HEK293T (cell line): ENCODE measurements at regions not wholly inside any gene's neighbourhood (a gene's known extent, or its start where the extent isn't known, plus 50 kb on each side); places are given as distances from the start of the nearest gene placed in this dataset.

ENCODE experiments used
- FOXM1 ChIP-seq: fragments of 450-650 bp; IDR thresholded peaks from 2 replicates; pipeline ENCODE4 v1.6.1; 2017; ENCODE audit warnings: mild to moderate bottlenecking, borderline replicate concordance
- LEF1 ChIP-seq: fragments of 450-650 bp; IDR thresholded peaks from 2 replicates; pipeline ENCODE4 v1.6.1; 2017; ENCODE audit warnings: mild to moderate bottlenecking, borderline replicate concordance

DNA sequence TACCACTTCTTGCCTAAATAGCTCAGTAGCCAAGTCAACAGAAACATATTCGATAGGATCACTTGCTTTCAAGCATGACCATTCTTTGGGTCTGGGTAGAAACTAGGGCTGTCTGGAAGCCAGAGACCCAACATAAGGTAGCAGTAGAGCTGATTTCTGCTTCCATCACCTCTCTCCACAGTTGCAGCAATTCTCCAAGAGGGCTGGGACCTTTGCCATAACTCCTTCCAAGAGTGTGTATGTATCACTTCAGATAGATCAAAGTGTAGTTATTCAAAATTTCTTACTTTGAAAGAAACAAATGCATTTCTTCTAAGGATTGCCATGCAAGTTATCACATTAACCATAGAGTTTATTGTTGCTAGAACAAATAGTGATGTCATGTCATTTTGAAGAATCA, 172.0 kb upstream of the GALNT5 start:
- TF ChIP-seq FOXM1 (no peak), LEF1 (no peak)
